Uterus (tissue), 2 donors: ENCODE measurements at regions not wholly inside any gene's neighbourhood (a gene's known extent, or its start where the extent isn't known, plus 50 kb on each side); places are given as distances from the start of the nearest gene placed in this dataset.

ENCODE experiments used
- POLR2A ChIP-seq, 2 donors: fragments of 450-650 bp; IDR thresholded peaks; one replicate each; pipeline ENCODE4 v1.6.1; 2016; ENCODE audit warnings: antibody characterized with exemption in 2 of 2, mild to moderate bottlenecking in 1 of 2, moderate library complexity in 1 of 2
- TF ChIP-seq, protein P1 (sequence below), 4 experiments: fragments of 200-600 bp in 2 of 4; fragments of 450-650 bp in 2 of 4; sonication (generic) in 2 of 4; IDR thresholded peaks; one replicate each; pipeline ENCODE4 v1.5.1; 2016 to 2019; ENCODE audit warnings: antibody characterized with exemption in 4 of 4, mild to moderate bottlenecking in 2 of 4, moderate library complexity in 1 of 4

DNA sequence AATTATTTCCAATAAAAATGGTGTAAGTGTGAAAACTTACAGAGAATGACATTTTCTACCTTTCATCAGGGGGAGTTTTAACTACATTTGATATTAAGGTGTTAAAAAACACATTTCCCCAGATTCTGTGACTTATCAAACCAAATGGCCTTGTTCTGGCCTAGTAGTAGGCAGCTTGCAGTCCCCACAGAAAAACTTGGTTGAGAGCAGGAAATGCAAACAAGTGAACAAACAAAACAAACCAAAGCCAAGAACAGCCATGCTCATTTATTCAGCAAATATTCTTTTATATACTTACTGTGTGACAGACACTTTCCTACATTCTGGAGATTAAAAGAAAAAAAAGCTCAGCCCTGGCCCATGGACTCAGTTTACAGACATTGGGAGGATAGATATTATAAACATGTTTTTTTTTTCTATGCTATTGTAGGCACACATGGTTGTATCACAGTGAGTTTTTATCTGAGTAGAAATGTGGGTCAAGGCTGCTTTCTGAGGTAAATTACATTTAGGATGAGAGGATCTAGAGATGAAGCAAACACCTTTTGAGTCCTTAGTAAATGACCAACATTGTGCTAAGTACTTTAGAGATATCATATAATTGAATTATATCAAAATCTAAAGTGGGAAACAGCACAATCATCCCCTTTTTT, 449.2 kb upstream of the AADAT start:
- no peak for TF ChIP-seq POLR2A (IDR thresholded peaks at IDR 0.05)
- TF ChIP-seq, protein P1, sequence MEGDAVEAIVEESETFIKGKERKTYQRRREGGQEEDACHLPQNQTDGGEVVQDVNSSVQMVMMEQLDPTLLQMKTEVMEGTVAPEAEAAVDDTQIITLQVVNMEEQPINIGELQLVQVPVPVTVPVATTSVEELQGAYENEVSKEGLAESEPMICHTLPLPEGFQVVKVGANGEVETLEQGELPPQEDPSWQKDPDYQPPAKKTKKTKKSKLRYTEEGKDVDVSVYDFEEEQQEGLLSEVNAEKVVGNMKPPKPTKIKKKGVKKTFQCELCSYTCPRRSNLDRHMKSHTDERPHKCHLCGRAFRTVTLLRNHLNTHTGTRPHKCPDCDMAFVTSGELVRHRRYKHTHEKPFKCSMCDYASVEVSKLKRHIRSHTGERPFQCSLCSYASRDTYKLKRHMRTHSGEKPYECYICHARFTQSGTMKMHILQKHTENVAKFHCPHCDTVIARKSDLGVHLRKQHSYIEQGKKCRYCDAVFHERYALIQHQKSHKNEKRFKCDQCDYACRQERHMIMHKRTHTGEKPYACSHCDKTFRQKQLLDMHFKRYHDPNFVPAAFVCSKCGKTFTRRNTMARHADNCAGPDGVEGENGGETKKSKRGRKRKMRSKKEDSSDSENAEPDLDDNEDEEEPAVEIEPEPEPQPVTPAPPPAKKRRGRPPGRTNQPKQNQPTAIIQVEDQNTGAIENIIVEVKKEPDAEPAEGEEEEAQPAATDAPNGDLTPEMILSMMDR (IDR thresholded peaks at IDR 0.05), result no peak
